ENCODE measurements at regions not wholly inside any gene's neighbourhood (a gene's known extent, or its start where the extent isn't known, plus 50 kb on each side); places are given as distances from the start of the nearest gene placed in this dataset.

GRCh38 chr2:204354442-204354856 is 190.8 kb upstream of the PARD3B start:
- TF ChIP-seq, protein P1, sequence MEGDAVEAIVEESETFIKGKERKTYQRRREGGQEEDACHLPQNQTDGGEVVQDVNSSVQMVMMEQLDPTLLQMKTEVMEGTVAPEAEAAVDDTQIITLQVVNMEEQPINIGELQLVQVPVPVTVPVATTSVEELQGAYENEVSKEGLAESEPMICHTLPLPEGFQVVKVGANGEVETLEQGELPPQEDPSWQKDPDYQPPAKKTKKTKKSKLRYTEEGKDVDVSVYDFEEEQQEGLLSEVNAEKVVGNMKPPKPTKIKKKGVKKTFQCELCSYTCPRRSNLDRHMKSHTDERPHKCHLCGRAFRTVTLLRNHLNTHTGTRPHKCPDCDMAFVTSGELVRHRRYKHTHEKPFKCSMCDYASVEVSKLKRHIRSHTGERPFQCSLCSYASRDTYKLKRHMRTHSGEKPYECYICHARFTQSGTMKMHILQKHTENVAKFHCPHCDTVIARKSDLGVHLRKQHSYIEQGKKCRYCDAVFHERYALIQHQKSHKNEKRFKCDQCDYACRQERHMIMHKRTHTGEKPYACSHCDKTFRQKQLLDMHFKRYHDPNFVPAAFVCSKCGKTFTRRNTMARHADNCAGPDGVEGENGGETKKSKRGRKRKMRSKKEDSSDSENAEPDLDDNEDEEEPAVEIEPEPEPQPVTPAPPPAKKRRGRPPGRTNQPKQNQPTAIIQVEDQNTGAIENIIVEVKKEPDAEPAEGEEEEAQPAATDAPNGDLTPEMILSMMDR (IDR thresholded peaks at IDR 0.05; ENCODE audit: borderline replicate concordance, insufficient read depth, low read depth, low read length) = no peak

DNA sequence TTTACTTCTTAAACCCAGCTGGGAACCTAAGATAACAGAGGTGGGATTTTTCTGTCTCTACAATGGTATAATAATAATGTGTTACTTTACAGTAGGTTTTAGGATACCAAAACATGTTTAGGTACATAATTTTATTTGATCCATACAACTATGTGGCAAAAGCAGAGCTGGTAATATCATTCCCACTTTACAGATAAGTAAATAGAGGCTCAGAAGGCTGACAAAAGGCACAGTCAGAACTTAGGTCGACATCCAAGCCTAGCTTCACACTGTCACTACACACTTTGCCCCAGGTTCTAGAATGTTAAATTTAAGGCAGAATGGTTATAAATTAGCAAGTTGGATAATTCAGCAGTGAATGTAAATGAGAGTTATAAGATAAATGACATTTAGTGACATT is 189.6 kb upstream of the PARD3B start:
- TF ChIP-seq, protein P1 (IDR thresholded peaks at IDR 0.05; ENCODE audit: borderline replicate concordance, insufficient read depth, low read depth, low read length) = no peak
- H3K4me3 ChIP-seq (ENCODE audit: low read depth, low read length) = no peak overlapping the region

More at GRCh38 chr2:204354442-204354856, 190.8 kb upstream of the PARD3B start:
- no peak overlapping the region for H3K4me3 ChIP-seq (ENCODE audit: low read depth, low read length)

GRCh38 chr2:204356151-204356641 is 189.1 kb upstream of the PARD3B start:
- TF ChIP-seq, protein P1 (IDR thresholded peaks at IDR 0.05; ENCODE audit: borderline replicate concordance, insufficient read depth, low read depth, low read length) = no peak
- H3K4me3 ChIP-seq (ENCODE audit: low read depth, low read length) = no peak overlapping the region

GRCh38 chr2:204357286-204357685 is 188.0 kb upstream of the PARD3B start:
- no peak overlapping the region for H3K4me3 ChIP-seq (ENCODE audit: low read depth, low read length)
- TF ChIP-seq, protein P1 (IDR thresholded peaks at IDR 0.05; ENCODE audit: borderline replicate concordance, insufficient read depth, low read depth, low read length) = no peak

DNA sequence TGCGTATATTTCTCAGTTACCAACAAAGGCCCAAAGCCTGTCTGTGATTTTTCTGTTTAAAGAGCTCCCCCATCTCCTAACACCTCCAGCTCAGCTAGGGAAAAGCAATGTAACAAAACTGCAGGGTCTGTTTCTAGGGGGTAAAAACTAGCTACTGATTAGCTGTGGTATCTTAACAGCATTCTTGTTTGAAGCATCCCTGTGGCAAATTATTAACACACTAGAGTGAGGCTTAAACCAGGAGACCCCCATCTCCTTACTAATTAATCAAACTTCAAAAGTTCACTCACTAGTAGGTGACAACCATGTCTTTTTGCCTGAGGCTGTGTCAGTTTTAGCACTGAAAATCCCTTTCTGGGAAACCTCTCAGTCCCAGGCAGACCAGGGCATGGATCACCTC is 186.2 kb upstream of the PARD3B start:
- no peak overlapping the region for H3K4me3 ChIP-seq (ENCODE audit: low read depth, low read length)
- TF ChIP-seq, protein P1 (IDR thresholded peaks at IDR 0.05; ENCODE audit: borderline replicate concordance, insufficient read depth, low read depth, low read length) = no peak

DNA sequence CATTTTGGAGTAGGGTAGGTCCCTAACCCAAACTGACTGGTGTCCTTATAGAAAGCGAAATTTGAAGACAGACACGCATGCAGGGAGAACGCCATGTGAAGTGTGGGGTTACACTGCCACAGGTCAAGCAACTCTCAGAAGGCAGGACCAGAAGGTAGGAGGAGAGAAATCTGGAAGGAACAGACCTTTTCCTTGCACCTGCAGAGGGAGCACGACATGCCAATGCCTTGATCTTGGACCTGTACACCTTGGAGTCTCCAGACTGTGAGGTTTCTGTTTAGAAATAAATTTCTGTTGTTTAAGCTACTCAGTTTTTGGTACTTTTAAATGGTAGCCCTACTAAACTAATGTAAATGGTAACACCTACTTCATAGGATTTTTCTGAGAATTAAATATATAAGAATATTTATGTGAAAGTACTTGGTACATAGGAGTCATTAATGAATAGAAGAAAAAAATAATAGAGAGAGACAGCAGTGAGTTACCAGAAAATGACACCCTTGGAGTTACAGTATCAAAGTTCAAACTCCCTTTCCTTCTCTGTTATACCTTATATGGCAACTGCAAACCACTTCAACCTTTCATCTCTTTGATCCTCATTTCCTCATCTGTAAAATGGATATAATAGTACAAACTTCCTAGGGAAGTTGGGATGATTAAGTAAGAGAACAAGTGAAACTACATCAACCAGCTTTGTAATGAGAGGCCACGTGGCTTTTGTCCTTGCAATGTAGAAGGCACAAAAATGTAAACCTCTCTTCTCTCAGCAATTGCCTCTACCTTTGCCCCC is 184.9 kb upstream of the PARD3B start:
- H3K4me3 ChIP-seq (ENCODE audit: low read depth, low read length) = no peak overlapping the region
- TF ChIP-seq, protein P1 (IDR thresholded peaks at IDR 0.05; ENCODE audit: borderline replicate concordance, insufficient read depth, low read depth, low read length) = no peak

- no peak overlapping the region for H3K4me3 ChIP-seq (ENCODE audit: low read depth, low read length)
- TF ChIP-seq, protein P1 (IDR thresholded peaks at IDR 0.05; ENCODE audit: borderline replicate concordance, insufficient read depth, low read depth, low read length) = no peak
Observed at GRCh38 chr2:204361738-204362137, 183.5 kb upstream of the PARD3B start.

All from GM12875 (cell line).